Stimulated activated CD4-positive, alpha-beta T cell treated with anti-CD3 and anti-CD28 coated beads, Interleukin-15, amount 100 ng/mL, for 24 hours (primary cell): ENCODE measurements at regions not wholly inside any gene's neighbourhood (a gene's known extent, or its start where the extent isn't known, plus 50 kb on each side); places are given as distances from the start of the nearest gene placed in this dataset.
"Not testable (repeated sequence)": the region's sequence is repeated elsewhere in the genome, so short reads cannot be mapped to it uniquely, and the experiment has no call there.

ENCODE experiments used
- DNase-seq: peaks from one replicate; pipeline ENCODE4 v3.0.0-alpha.2; 2020

GRCh38 chr2:89234818-89235466 is 543.5 kb downstream of the RPIA start:
- not testable (repeated sequence) for DNase-seq

- not testable (repeated sequence) for DNase-seq
Observed at GRCh38 chr2:89236832-89237450, 545.5 kb downstream of the RPIA start.

- DNase-seq, result not testable (repeated sequence)
Observed at GRCh38 chr2:89237783-89238182, 546.3 kb downstream of the RPIA start.

- DNase-seq, result peak; percentile 2
Observed at GRCh38 chr2:89243114-89243700, 551.7 kb downstream of the RPIA start.

DNA sequence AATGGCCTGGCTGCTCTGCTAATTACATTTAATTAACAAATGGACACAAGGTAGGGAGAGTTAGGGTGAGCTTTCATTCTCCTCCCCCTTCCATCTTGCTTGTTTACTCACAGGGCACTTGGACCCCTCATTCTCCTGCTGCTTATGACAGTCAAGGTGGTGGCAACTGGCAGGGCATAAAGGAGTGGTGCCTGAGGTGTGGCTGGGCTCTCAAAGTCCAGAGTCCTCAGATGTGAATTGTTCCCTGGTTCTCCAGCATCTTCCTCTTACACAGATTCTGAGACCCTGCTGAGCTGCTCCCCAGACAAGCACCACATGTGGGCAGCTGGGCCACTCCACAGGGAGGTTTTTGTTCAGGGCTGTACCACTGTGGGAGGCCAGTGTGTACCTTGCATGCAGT is 552.9 kb downstream of the RPIA start:
- not testable (repeated sequence) for DNase-seq

DNA sequence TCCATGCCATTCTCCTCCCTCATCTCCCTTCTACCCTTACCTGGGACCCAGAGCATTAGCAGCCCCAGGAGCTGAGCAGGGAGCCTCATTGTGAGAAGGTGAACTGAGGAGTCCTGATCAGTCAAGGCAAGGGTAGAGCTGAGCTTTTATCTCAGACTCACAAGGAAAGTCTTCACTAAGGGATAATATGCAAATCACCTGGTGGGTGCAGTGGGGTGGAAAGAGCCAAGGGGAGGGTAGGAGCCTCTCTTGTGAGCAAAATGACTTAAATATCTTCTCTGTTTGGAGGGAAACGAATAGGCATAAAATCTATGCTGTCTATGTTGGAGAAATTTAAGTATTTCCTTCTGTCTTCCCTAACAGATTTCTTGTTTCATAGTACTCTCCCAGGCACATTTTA is 554.0 kb downstream of the RPIA start:
- not testable (repeated sequence) for DNase-seq

DNA sequence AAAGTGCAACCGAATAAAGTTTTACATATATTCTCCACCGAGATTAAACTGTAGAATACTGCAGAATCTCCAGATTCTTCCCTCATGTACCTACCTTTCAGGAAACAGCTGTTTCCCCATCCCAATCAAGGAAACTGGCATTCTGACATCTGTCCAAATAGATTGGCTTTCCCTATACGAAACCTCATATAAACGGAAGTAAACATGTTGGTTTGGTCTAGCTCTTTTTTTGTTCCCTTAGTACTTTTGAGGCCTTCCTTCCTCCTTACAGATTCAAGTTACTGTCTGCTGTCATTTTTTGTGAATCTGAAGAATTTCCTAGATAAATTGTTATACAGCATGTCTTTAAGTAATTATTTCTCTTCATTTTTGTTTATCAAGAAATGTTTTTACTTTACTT is 554.6 kb downstream of the RPIA start:
- DNase-seq, result not testable (repeated sequence)

DNA sequence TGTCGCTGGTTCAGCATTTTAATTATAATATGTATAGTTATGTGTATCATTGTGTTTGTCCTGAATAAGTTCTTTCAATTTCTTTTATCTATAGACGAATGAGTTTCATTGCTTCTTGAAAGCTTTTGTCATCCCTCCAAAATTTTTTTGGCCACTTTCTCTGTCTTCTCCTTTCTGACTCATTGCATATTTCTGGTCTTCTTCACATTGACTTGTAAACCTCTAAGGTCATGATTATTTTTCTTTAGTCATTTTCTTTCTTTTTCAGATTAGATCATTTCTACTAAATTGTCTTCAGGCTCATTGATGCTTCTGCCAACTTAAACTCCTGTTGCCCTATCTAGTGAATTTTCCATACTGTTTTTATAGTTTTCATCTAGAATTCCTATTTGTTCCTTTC is 555.1 kb downstream of the RPIA start:
- DNase-seq, result not testable (repeated sequence)

DNA sequence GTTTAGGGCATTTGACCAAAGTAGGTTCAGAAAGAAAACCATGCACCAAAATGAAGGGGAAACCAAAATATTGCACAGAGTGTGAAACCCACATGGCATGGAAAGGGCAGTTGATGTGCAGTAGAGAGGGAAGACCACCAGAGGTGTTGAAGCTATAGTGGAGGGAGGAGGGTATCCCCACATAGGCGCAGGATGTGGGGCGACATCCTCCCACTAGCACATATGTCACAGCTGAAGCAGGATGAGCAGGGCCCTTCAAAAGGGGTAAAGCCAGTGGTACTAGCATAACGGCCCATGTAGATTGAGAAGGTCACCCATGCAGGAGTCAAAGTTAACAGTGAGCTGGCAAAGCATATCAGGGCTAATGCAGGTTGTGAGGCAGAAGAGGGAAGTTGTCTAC is 563.5 kb downstream of the RPIA start:
- not testable (repeated sequence) for DNase-seq

DNA sequence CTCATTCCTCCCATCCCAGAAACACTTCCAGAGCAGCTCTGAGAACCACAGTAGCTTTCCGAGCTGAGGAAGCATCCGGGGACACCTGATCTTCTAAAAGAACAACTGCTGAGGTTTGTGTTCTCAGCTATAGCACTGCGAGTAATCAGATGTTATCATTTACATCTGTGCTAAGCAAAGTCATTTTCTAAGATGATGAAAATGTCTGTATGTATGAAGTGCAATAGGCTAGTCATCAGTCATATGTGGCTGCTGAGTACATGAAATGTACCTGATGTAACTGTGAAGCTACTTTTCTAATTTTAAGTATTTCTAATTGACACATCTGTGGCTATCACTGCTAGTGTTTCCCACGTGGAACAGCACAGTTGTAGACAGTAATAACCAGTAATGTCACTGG is 582.0 kb downstream of the RPIA start:
- DNase-seq, result not testable (repeated sequence)

GRCh38 chr2:89280536-89280935 is 589.1 kb downstream of the RPIA start:
- DNase-seq, result not testable (repeated sequence)

DNA sequence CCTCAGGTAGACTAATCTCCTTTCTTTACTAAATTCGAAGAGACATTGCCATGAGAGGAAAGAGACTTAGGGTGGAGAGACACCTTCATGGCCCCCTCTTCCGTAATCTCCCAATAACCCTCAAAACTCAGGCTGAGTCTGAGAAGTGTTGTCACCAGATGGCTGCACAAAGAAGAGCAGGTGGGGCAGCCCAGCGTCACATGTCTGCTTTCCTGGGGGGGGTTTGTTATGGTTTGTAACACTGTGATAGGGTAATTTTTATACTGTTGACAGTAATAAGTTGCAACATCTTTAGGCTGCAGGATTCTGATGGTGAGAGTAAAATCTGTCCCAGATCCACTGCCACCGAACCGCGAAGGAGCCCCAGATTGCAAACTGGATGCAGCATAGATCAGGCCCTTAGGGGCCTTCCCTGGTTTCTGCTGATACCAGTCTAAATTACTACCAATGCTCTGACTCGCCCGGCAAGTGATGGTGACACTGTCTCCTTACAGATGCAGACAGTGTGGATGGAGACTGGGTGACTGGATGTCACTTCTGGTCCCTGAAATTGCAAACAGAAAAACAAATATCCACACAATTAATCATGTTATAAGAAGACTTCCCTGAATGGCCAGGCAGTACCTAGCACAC is 595.1 kb downstream of the RPIA start:
- not testable (repeated sequence) for DNase-seq

DNA sequence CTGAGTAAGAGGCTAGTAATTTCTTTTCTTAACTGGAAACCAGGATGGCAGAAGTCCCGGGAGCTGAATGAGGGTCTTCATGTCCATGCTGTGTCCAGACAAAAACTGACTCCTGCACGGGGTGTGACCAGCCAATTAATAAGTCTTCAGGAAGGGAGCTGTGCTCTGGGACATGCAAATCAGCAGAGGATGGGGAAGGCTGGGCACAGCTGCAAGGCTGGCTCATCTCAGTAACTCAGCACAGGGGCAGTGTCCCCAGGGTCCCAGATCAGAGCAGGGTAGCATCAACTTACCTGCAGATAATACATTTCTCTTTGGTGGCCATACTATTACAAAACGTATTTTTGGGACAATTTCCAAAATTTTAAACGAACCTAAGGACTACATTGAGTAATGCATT is 595.6 kb downstream of the RPIA start:
- DNase-seq, result not testable (repeated sequence)

DNA sequence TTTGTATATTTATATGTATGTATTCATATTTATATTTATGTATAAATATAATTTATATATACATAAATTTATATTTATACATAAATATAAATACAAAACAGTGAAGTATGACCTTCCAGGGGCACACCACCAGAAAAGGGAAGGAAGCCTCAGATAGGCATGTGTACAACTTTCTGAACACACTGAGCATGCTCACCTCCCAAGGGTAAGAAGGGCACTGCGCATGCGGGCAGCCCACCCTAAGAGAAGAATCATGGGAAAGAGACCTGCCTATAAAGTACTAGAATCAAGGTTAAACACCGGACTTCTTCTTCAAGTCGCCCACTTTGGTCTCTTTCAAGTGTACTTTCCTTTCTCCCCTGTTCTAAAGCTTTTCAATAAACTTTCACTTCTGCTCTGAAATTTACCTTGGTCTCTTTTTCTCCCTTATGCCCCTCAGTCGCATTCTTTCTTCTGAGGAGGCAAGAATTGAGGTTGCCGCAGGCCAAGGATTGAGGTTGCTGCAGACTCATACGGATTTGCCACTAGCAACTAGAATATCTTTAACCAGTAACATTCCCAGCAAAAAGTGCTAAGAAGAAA is 600.3 kb downstream of the RPIA start:
- DNase-seq, result not testable (repeated sequence)

- not testable (repeated sequence) for DNase-seq
Observed at GRCh38 chr2:89293399-89293798, 601.9 kb downstream of the RPIA start.

GRCh38 chr2:89294335-89294734 is 602.9 kb downstream of the RPIA start:
- DNase-seq, result not testable (repeated sequence)

DNA sequence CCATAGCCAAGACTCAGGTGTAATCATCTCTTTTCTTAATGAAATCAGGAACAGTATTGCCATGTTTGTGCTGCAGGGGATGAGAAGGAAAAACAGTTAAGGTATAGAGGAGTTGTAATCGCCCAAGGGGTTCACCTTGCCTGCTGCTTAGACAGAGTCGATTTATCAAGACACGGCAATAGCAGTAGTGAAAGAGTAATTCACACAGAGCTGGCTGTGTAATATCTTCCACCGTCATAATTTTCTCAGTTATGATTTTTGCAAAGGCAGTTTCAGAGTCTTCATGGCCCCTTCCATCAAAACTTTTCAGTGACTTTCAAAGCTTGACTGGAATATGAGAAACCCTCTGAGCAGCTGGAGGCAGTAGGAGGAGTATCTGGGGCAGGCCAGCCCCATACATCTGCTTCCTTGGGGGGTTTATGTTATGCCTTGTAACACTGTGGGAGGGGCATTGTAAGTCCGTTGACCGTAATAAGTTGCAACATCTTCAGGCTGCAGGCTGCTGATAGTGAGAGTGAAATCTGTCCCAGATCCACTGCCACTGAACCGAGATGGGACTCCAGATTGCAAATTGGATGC is 605.4 kb downstream of the RPIA start:
- not testable (repeated sequence) for DNase-seq

DNA sequence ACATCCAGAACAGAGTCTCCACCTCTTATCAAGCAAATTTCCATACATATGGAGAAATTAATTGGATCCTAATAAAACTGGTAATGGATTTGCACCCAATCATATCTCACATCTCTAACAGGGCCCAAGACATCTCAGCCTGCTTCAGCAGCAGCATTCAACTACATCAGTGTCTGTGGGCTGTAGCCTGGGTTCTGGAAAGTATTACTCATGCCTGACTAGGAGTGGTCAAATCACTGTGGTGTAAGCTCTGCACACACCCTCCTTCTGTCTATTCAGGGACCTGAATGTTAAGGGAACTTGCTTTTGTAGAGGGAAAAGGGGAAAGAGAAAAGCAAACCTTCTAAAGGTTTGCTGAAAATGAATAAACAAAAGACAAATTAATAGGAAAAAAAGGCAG is 607.7 kb downstream of the RPIA start:
- DNase-seq, result not testable (repeated sequence)

GRCh38 chr2:89305623-89306022 is 614.1 kb downstream of the RPIA start:
- not testable (repeated sequence) for DNase-seq

DNA sequence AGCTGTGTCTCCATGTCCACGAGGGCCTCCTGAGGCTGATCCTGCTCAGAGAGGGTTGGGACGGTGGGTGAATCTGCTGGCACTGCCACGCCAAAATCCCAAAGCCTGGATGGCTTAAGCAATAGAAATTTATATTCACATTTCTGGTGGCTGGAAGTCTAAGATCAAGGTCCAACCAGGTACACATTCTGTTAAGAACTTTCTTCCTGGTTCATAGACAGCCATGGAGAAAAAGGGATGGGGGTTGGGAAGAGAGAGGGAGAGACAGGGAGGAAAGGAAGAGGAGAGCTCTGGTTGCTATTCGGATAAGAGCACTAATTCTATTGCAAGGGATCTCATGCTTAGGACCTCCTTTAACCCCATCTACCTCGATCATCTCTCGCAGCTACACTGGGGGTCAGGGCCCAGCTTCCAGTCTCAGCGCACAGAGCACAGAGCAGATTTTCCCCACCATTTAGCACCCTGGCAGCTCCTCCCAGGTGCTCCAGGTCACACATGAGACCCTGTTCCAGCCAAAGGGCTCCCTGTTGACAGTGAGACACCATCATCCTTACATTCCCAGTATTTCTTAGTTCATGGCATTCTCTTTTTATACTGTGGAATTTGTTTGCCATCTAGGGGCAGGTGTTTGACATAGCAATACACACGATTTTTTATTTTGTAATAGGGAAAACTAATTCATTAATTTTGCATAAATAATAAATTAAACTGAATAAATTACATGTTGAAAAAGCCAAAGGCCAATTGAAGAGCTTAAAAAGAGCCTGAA is 615.6 kb downstream of the RPIA start:
- not testable (repeated sequence) for DNase-seq

- not testable (repeated sequence) for DNase-seq
Observed at GRCh38 chr2:89318990-89319389, 627.5 kb downstream of the RPIA start.

GRCh38 chr2:89325894-89326293 is 634.4 kb downstream of the RPIA start:
- DNase-seq, result not testable (repeated sequence)
